22Rv1 (cell line): ENCODE measurements at regions not wholly inside any gene's neighbourhood (a gene's known extent, or its start where the extent isn't known, plus 50 kb on each side); places are given as distances from the start of the nearest gene placed in this dataset.

Experiments used
- CTCF ChIP-seq: fragments of 450-650 bp; IDR thresholded peaks from 2 replicates; pipeline ENCODE4 v1.5.1; 2017; ENCODE audit warnings: mild to moderate bottlenecking
- ZFX ChIP-seq: fragments of 450-650 bp; IDR thresholded peaks from 2 replicates; pipeline ENCODE4 v1.6.1; 2017; ENCODE audit warnings: antibody characterized with exemption, borderline replicate concordance

GRCh38 chr14:38127784-38128183, 79.9 kb upstream of the SSTR1 start:
- TF ChIP-seq CTCF (no peak), ZFX (no peak)
